A673 (cell line): ENCODE measurements at regions not wholly inside any gene's neighbourhood (a gene's known extent, or its start where the extent isn't known, plus 50 kb on each side); places are given as distances from the start of the nearest gene placed in this dataset.

Source experiments
- EZH2 ChIP-seq: fragments of 200-600 bp; sonication (generic); IDR thresholded peaks from 2 replicates; pipeline ENCODE4 v1.6.1; 2017; ENCODE audit warnings: borderline replicate concordance, low read depth, mild to moderate bottlenecking, mixed read lengths, antibody characterized with exemption, low read length; ENCODE audit not compliant: poor library complexity, severe bottlenecking
- TF ChIP-seq, protein P1 (sequence below): fragments of 300-800, 200-600 bp; sonication (generic); conservative IDR thresholded peaks from 2 replicates; pipeline ENCODE4 v1.5.1; 2017; ENCODE audit warnings: low read depth, mild to moderate bottlenecking, antibody characterized with exemption, low read length, moderate library complexity, mixed read lengths

DNA sequence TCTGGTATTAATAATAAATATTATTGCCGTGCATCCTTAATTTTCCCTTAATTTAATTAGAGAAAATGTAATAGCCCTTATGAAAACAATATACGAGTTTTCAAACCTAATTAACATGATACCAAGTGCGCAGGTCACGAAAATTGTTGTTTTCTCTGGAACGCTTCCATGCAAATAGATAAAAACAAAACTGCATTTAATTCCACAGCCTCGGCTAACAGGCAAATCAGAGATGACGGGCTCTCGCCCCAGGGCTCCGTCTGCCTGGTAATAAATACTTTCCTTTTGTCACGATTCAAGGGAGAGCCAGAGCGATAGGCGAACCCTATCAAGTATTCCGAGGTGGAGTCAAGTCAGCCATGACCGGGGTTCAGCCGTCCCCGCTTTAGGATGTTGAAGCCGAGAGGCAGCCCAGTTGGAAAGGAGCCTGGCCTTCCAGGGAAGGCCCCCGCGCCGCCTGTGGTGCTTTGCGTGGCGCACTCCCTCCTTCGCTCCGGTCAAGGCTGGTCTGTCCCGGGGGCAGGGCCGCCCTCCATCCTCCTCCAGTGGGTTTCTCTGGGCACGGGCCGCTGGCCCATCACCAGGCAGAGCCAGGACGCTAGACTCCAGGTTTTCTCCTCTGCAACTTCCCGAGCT, 137.8 kb upstream of the GSC start:
- TF ChIP-seq EZH2: no peak
- TF ChIP-seq, protein P1, sequence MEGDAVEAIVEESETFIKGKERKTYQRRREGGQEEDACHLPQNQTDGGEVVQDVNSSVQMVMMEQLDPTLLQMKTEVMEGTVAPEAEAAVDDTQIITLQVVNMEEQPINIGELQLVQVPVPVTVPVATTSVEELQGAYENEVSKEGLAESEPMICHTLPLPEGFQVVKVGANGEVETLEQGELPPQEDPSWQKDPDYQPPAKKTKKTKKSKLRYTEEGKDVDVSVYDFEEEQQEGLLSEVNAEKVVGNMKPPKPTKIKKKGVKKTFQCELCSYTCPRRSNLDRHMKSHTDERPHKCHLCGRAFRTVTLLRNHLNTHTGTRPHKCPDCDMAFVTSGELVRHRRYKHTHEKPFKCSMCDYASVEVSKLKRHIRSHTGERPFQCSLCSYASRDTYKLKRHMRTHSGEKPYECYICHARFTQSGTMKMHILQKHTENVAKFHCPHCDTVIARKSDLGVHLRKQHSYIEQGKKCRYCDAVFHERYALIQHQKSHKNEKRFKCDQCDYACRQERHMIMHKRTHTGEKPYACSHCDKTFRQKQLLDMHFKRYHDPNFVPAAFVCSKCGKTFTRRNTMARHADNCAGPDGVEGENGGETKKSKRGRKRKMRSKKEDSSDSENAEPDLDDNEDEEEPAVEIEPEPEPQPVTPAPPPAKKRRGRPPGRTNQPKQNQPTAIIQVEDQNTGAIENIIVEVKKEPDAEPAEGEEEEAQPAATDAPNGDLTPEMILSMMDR: no peak
